Endothelial cell (in vitro differentiated cells): ENCODE measurements at regions not wholly inside any gene's neighbourhood (a gene's known extent, or its start where the extent isn't known, plus 50 kb on each side); places are given as distances from the start of the nearest gene placed in this dataset.
"Not testable (repeated sequence)": the region's sequence is repeated elsewhere in the genome, so short reads cannot be mapped to it uniquely, and the experiment has no call there.

Source experiments
- DNase-seq: peaks from one replicate; pipeline ENCODE4 v3.0.0; 2021; ENCODE audit warnings: low spot score
- H3K27ac Mint-ChIP-seq: one replicate; pipeline ENCODE4 v1.8.0; 2021; ENCODE audit warnings: mixed read lengths, inconsistent platforms; ENCODE audit not compliant: unreplicated experiment
- H3K27me3 Mint-ChIP-seq: one replicate; pipeline ENCODE4 v1.8.0; 2021; ENCODE audit warnings: mild to moderate bottlenecking, moderate library complexity, mixed read lengths, inconsistent platforms; ENCODE audit not compliant: unreplicated experiment
- H3K36me3 Mint-ChIP-seq: one replicate; pipeline ENCODE4 v1.8.0; 2021; ENCODE audit warnings: mild to moderate bottlenecking, low read depth, mixed read lengths, inconsistent platforms; ENCODE audit not compliant: unreplicated experiment
- H3K4me1 Mint-ChIP-seq: one replicate; pipeline ENCODE4 v1.8.0; 2021; ENCODE audit warnings: mild to moderate bottlenecking, mixed read lengths, inconsistent platforms; ENCODE audit not compliant: unreplicated experiment
- H3K4me3 Mint-ChIP-seq: one replicate; pipeline ENCODE4 v1.8.0; 2021; ENCODE audit warnings: mild to moderate bottlenecking, mixed read lengths, inconsistent platforms; ENCODE audit not compliant: unreplicated experiment
- H3K9me3 Mint-ChIP-seq: one replicate; pipeline ENCODE4 v1.8.0; 2021; ENCODE audit warnings: mixed read lengths, inconsistent platforms; ENCODE audit not compliant: unreplicated experiment
- TF ChIP-seq, protein P1 (sequence below): fragments of 200-600 bp; sonication (generic); IDR thresholded peaks from one replicate; pipeline ENCODE4 v1.5.0; 2021; ENCODE audit warnings: antibody characterized with exemption; ENCODE audit not compliant: unreplicated experiment

DNA sequence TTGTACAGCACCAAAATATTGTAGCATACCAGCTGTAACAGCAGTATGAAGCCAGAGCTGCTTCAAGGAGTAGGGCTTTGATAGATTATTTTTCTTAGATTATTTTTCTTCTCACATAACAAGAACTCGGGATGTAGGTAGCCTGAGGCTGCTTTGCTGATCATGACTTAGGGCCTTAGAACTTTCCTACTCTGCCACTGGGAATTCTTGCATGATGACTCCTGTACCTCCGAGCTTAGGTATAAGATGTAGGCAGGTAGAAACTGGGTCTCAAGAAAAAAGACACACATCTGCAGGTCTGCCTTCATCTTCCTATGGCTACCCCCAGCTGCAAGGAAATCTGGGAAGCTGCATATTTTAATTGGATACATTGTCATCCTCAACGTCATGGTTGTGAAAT lies 115.9 kb upstream of the PNPLA4 start:
- H3K36me3 Mint-ChIP-seq, result no peaks in the 10 kb centered on the region
- no peaks in the 10 kb centered on the region for H3K27me3 Mint-ChIP-seq
- no peaks in the 10 kb centered on the region for H3K9me3 Mint-ChIP-seq
- peaks cover 1% of the 10 kb centered on the region for H3K4me1 Mint-ChIP-seq
- TF ChIP-seq, protein P1, sequence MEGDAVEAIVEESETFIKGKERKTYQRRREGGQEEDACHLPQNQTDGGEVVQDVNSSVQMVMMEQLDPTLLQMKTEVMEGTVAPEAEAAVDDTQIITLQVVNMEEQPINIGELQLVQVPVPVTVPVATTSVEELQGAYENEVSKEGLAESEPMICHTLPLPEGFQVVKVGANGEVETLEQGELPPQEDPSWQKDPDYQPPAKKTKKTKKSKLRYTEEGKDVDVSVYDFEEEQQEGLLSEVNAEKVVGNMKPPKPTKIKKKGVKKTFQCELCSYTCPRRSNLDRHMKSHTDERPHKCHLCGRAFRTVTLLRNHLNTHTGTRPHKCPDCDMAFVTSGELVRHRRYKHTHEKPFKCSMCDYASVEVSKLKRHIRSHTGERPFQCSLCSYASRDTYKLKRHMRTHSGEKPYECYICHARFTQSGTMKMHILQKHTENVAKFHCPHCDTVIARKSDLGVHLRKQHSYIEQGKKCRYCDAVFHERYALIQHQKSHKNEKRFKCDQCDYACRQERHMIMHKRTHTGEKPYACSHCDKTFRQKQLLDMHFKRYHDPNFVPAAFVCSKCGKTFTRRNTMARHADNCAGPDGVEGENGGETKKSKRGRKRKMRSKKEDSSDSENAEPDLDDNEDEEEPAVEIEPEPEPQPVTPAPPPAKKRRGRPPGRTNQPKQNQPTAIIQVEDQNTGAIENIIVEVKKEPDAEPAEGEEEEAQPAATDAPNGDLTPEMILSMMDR, result no peak
- no peak overlapping the region for H3K27ac Mint-ChIP-seq
- H3K4me3 Mint-ChIP-seq, result no peak overlapping the region
- DNase-seq, result no peak

DNA sequence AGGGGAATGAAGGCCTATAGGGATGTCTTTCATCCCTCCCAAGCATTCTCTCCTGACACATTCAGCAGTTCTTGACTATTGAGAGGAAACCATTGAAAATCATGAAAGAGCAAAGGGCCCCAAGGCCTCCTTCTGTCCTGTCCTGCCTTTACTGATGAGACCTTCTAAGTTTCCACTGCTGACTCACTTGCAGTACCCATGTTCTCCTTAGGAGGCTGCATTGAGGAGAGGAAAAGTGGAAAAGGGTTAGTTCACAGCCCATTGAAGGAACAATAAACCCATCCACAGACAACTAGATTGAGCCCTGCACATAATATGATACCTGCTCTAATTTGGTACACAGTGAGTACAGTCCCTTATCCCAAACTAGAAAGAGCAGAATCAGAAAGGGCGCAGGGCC lies 115.1 kb upstream of the PNPLA4 start:
- no peak for DNase-seq
- H3K4me3 Mint-ChIP-seq, result no peak overlapping the region
- H3K36me3 Mint-ChIP-seq, result no peaks in the 10 kb centered on the region
- no peak overlapping the region for H3K27ac Mint-ChIP-seq
- peaks cover 7% of the 10 kb centered on the region for H3K4me1 Mint-ChIP-seq
- no peaks in the 10 kb centered on the region for H3K27me3 Mint-ChIP-seq
- no peaks in the 10 kb centered on the region for H3K9me3 Mint-ChIP-seq
- TF ChIP-seq, protein P1, result peak; percentile 27

DNA sequence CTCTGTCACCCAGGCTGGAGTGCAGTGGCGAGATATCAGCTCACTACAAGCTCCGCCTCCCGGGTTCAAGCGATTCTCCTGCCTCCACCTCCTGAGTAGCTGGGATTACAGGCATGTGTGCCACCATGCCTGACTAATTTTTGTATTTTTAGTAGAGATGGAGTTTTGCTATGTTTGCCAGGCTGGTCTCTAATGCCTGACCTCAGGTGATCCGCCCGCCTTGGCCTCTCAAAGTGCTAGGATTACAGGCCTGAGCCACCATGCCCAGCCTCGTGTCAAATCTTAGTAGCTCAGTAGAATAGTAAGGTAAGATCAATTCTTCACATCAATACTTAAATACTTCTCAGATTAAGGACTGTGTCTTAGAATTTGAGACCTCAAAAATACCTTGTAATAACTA lies 112.5 kb upstream of the PNPLA4 start:
- not testable (repeated sequence) for H3K4me3 Mint-ChIP-seq, H3K27ac Mint-ChIP-seq, H3K27me3 Mint-ChIP-seq, H3K9me3 Mint-ChIP-seq, H3K4me1 Mint-ChIP-seq, DNase-seq, H3K36me3 Mint-ChIP-seq

DNA sequence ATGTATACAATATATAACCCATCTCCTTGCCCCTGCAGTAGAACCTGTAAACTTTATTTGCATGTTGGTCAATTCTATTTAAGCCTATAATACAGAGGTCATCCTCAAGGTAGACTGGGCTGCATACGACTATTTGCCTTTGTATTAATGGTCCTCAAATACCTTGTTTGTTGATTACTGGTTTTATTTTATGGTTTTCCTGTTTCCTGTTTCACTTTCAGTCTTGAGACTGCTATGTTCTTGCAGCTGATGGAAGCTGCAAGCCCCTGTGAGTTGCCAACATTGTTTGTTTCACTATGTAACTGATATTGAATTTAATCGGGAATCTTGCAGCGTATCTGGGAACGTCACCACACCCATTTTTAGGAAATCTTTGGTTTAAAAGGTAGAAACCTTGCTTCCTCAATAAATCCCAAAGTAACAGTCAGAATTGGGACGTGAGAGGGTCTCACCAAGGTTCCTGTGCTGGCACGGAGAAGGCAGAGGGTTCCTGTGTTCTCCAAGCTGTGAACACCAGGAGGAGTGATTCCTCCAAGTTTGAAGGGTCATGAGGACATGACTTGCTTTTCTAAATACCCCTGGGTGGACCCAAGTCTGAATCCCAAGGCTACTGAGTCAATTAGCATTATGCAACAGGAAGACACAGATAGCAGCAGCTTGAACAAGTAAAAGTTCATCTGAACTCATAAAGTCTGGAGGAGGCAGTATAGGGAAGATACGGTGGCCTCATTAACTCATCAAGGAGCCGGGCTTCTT lies 110.6 kb upstream of the PNPLA4 start:
- H3K27me3 Mint-ChIP-seq, result no peaks in the 10 kb centered on the region
- H3K4me1 Mint-ChIP-seq, result peaks cover 7% of the 10 kb centered on the region
- TF ChIP-seq, protein P1, result no peak
- no peak for DNase-seq
- no peak overlapping the region for H3K4me3 Mint-ChIP-seq
- no peak overlapping the region for H3K27ac Mint-ChIP-seq
- H3K9me3 Mint-ChIP-seq, result no peaks in the 10 kb centered on the region
- H3K36me3 Mint-ChIP-seq, result no peaks in the 10 kb centered on the region

DNA sequence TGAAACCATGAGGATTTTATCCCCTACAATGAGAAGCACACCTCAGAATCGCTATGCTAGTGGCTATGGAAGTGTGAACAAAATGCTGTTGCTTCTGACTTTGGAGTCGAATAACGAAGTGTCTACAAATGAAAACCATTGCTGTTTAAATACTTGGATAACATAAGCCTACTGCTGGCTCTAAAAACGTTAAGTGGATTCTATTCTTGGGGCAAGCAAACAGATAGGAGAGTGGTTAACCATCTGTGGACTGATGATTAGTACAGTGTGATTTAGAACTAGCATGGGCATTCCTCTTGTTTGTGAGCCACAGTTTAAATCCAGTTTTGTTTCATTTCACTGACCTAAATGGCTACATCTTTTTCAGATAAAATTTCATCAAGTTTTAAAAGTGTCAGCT lies 109.7 kb upstream of the PNPLA4 start:
- peaks cover 7% of the 10 kb centered on the region for H3K4me1 Mint-ChIP-seq
- H3K36me3 Mint-ChIP-seq, result no peaks in the 10 kb centered on the region

More for the DNA sequence above, 109.7 kb upstream of the PNPLA4 start:
- Mint-ChIP-seq H3K27ac (no peak overlapping the region), H3K27me3 (no peaks in the 10 kb centered on the region), H3K9me3 (no peaks in the 10 kb centered on the region), H3K4me3 (no peak overlapping the region)
- no peak for DNase-seq
- TF ChIP-seq, protein P1, result no peak
